Adrenal gland (tissue), 5 donors: ENCODE measurements at regions not wholly inside any gene's neighbourhood (a gene's known extent, or its start where the extent isn't known, plus 50 kb on each side); places are given as distances from the start of the nearest gene placed in this dataset.

Source experiments
- CTCF ChIP-seq, 6 experiments: fragments of 450-650 bp in 4 of 6; fragments of 200-600 bp in 2 of 6; sonication (generic) in 1 of 6; IDR thresholded peaks; 1 replicate in 5 of 6; 2 replicates in 1 of 6; pipeline versions ENCODE4 v1.5.1 to v1.8.0; 2016 to 2021; ENCODE audit warnings: antibody characterized with exemption in 6 of 6, mild to moderate bottlenecking in 2 of 6, moderate library complexity in 1 of 6
- POLR2A ChIP-seq, 2 donors: fragments of 450-650 bp; IDR thresholded peaks; one replicate each; pipeline ENCODE4 v1.6.1; 2017; ENCODE audit warnings: antibody characterized with exemption in 2 of 2, mild to moderate bottlenecking in 2 of 2, moderate library complexity in 1 of 2
- donor health status: DM: no; HTN: no; CAD: no.

- no peak for TF ChIP-seq CTCF (IDR thresholded peaks at IDR 0.05)
- TF ChIP-seq POLR2A (IDR thresholded peaks at IDR 0.05), result no peak
Observed at GRCh38 chr3:40752492-40752891, 227.7 kb downstream of the ZNF621 start.
